Effector CD4-positive, alpha-beta T cell (primary cell): ENCODE measurements at regions not wholly inside any gene's neighbourhood (a gene's known extent, or its start where the extent isn't known, plus 50 kb on each side); places are given as distances from the start of the nearest gene placed in this dataset.

Source experiments
- DNase-seq: peaks from one replicate; pipeline ENCODE4 v3.0.0-alpha.2; 2020

GRCh38 chr5:61918611-61919010, 387.4 kb upstream of the KIF2A start:
- DNase-seq, result no peak

GRCh38 chr5:61919920-61920319, 386.1 kb upstream of the KIF2A start:
- DNase-seq, result no peak

GRCh38 chr5:61924251-61924650, 381.8 kb upstream of the KIF2A start:
- no peak for DNase-seq

- DNase-seq, result no peak
These were observed 379.1 kb upstream of the KIF2A start for GRCh38 chr5:61926911-61927310.

DNA sequence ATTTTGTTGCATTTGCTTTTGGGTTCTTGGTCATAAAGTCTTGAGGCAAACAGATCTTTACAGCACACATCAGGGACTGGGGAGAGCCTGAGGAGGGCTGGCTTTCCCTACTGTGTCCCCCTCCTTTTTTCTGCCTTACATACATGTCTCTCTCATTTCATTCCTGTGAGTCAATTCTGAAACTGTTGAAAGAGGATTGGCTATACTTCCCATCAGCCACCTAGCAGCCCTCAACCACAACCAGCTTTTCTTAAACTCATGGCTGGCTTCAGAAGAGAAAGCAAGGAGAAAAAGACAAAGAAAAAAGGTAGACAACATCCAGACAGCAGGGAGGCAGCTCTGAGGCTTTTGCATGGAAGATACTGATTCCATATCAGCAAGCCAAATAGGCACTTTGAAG, 374.8 kb upstream of the KIF2A start:
- DNase-seq, result no peak

GRCh38 chr5:61933787-61934626, 372.0 kb upstream of the KIF2A start:
- no peak for DNase-seq

DNA sequence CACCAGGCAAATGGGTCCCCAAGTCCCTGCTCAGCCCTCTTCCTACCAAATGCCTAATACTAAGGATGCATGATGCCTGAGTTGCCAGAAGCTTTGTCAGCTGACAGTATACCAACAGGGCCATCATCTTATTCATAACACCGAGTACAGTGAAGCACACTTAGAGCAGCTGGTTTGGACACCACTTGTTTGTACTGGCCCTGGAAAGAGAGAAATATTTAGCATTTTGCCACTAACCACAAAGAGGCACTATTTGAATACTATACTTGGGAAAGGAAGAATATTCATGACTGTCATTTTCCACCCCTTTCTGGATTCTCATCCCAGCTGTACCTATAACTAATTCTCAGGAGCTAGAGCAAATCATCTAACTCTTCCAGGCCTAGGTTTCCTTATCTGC, 364.4 kb upstream of the KIF2A start:
- no peak for DNase-seq

DNA sequence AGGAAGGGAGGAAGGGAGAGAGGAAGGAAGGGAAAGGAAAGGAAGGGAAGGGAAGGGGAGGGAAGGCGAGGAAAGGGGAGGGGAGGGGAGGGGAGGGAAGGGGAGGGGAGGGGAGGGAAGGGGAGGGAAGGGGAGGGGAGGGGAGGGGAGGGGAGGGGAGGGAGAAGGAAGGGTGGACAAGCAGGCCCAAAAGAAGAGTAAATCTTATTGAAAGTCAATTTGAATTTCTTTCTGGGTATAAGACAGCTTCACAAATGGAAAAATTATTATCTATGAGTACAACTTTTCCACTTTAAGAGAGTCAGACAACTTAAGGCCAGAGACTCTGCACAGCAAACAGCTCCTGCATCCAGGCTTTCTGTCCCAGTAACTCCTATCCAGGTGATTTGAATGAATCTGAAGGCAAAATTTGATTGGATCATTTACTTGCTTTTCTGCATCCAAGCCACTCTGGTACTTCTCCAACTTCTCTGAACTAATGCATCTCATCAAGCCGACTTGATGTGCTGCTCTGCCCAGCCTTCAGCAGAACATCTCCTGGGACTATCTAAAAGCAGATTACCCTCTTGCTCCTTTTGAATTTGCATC, 363.4 kb upstream of the KIF2A start:
- DNase-seq, result no peak

DNA sequence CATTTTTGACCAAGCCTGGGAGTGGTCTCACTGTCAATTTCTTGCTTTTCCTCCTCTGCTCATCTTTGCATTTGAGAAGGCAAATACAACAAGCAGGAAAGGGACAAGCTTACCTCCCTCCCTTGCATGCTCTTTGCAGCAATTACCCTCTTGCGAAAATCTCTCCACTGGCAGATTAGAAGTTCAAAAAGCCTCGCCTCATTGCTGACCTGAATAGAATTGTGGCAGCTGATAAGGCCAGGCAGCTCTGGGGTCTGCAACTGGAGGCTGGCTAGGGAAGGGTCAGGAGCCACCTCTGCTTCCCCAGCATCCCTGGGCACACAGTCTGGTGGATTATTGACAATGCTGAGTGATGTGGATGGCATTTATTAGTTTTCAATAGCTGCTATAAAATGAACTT, 362.3 kb upstream of the KIF2A start:
- no peak for DNase-seq

DNA sequence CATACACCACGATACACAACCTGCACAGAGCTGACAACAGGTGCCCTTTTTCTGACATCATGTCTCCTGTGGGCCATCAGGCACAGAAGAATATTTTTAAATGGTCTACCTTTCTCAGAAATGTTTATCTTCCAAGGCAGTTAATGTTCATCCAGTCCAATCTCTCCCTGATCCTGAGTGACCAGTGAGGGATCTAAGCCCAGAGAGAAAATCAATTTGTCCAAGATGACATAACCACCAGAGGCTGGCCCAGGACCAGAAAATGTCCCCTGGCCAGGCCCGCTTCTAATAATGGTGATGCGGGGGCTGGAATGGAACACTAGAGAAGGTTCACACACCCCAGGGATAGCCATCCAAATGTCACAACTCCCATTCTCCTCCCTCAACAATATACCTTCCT, 357.9 kb upstream of the KIF2A start:
- DNase-seq, result no peak

DNA sequence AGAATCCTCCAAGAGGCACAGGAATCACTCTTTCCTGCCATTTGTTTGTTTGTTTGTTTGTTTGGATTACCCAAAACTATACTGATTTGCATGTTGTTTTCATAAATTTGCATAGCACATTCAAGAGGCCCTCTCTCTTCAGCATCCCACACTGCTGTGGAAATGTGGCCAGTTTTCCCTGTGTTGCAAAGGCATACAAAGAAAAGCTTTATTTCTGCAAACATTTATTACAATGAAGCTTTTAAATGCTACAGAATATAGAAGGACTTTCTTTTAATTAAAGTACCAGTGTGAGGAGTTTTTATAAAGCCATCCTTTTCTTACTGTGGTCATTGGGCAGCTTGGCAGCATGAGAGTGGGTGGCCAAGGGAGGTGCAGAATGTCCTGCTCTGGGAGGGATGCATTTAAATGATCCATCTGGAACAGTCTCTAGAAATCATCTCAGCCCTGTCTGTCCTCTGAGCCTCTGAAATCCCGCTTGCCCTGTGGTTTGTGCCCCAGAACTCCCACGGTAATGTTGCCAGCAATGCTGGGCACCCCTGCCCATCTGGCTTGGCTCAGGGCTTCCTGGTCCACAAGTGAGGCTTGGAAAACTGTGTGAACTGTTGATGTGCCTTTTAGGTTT, 356.8 kb upstream of the KIF2A start:
- DNase-seq, result no peak

GRCh38 chr5:61949679-61950435, 356.1 kb upstream of the KIF2A start:
- DNase-seq, result no peak

GRCh38 chr5:61951295-61951694, 354.7 kb upstream of the KIF2A start:
- DNase-seq, result no peak

DNA sequence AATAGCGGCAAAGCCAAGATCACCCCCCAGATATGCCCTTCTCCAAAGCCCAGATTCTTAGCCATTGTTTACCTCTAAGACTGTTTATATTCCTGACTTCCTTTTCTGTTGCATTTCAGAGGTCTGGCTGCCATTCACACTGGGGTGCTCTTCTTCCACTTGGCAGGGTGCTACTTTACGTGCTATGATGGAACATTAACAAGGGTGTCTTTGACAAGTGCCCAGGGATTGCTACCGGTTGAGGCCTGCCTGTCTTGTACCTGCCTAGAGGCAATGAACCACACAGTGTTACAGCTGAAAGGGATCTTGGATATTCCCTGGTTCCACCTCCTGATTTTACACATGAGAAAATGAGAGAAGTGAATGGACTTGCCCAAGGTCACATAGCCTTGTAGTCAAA, 352.1 kb upstream of the KIF2A start:
- DNase-seq, result no peak

DNA sequence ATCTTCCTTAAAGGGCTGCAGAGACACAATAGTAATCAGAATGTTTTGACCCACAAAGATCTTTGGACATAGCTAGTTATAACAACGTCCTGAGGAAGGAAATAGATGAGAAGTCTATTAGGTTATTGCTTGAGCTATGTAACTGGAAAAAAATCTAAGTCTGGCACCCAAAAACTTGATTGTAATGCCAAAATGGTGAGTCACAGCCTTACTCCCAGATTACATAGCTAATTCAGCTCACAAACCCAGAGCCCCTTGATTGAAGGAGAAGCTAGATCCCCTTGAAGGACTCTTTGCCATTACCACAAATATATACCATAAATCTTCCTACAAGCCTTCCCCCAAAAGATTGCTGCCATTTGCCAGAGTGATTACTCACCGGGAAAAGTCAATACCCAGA, 341.8 kb upstream of the KIF2A start:
- no peak for DNase-seq

DNA sequence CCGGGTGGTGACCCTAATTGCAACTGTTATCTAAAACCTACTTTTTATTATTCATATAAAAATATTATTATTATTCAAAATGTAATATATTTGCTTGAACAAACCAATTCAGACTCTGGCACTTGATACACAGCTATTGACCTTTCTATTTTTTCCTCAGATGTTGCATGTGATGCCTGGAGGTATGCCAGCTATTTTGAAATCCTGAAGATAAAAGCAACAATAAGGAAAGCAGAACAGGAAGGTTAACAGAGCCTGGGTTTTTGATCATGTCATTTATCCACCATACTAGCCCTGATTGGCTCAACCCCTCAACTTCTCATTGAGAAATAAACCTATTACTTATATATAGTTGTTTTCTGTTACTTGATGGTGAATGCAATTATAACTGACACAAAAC, 340.9 kb upstream of the KIF2A start:
- DNase-seq, result no peak

DNA sequence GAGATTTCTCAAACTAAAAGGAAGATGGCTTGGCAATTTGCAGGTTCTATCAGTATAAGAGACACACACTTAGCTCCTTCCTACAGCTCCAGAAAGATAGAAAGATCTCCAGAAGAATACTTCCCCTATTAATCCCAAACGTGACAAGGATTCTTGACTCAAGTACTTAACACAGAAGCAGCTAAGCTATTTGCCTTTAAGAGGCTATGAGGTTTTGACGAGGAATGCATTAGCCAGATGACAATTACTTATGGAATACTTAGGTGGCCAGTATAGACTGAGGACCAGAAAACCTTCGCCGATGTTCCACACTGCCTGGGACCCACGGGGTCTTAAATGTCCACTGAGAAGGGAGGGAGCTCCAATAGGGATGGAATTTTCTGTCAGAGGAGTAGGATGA, 340.5 kb upstream of the KIF2A start:
- no peak for DNase-seq

GRCh38 chr5:61966296-61966955, 339.6 kb upstream of the KIF2A start:
- no peak for DNase-seq

GRCh38 chr5:61966997-61967396, 339.0 kb upstream of the KIF2A start:
- DNase-seq, result no peak

DNA sequence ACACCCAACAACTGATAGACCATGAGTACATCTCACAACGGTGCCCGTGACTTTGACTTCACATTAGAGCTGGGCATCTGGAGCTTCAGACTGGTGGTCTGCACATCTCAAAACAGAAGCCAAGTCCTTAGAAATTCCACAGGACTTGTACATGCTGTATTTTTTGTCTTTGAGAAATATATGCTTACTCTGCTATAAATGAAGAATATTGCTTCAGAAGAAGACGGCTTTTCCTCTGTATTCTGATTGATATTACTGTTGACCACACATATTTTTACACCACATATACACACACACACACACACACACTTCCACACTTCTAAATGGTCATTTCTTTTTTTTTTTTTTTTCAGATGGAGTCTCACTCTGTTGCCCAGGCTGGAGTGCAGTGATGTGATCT, 338.3 kb upstream of the KIF2A start:
- DNase-seq, result no peak

DNA sequence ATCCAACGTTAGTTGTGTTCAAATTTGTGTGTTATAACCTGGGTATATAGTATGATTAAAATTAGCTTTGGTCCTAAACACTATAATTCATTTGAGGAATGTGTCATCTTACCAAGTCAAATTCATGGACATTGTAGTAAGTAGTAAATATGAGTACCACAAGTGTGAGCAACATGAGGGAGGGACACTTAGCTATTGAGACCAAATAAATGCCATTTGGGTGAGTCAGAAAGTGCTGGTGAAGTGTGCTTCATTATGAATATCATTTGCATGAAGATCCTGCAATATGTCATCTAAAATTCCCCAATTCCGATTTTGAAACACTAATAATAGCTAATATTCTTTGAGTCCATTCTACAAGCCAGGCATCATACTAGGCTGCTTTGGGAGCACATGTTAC, 336.7 kb upstream of the KIF2A start:
- no peak for DNase-seq

GRCh38 chr5:61969755-61970154, 336.3 kb upstream of the KIF2A start:
- DNase-seq, result no peak

DNA sequence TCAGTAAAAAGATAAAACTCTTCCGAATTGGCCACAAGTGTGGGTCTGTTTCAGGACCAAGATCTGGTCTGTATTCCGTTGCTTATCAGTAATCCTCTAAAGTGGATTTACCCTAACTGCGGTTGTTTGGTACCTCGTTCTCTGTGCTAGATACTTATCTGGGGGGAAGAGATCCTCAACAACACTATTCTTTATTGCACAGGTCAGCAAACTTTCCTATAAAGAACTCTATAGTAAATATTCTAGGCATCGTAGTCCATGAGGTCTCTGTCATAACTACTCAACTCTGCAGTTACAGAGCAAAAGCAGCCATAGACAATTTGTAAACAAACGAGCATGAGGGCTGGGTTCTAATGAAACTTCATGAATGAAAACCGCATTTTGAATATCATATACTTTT, 335.8 kb upstream of the KIF2A start:
- DNase-seq, result no peak
